ENCODE measurements at regions not wholly inside any gene's neighbourhood (a gene's known extent, or its start where the extent isn't known, plus 50 kb on each side); places are given as distances from the start of the nearest gene placed in this dataset.

DNA sequence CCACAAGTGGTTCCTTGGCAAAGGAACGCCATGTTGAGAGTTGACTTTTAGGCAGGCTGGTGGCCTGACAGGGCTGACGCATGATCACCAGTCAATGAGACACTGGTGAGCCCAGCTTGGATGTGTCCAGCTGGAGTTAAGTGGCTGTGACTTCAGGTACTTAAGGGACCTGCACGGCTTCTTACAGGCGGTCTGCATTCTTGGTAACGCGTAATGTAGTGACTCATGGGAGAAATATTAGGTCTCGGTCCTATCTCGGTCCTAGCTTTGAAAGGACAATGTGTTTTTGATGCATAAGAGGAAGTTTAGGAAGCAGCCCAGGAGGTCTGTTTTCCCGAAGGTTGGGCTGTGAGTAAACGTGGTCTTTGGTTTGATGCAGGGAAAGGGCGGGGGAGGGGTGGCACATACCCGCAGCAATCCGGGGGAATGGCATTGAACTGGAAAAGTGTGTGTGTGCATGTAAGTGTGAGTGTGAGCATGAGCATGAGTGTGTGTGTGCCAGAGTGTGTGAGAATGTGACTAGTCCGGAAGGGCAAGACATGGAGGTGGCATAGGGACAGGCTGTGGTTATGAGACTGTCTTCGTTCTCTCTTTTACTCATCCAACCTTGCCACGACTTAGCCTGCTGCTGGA, 55.3 kb downstream of the FAM43A start:
- TF ChIP-seq, protein P1, sequence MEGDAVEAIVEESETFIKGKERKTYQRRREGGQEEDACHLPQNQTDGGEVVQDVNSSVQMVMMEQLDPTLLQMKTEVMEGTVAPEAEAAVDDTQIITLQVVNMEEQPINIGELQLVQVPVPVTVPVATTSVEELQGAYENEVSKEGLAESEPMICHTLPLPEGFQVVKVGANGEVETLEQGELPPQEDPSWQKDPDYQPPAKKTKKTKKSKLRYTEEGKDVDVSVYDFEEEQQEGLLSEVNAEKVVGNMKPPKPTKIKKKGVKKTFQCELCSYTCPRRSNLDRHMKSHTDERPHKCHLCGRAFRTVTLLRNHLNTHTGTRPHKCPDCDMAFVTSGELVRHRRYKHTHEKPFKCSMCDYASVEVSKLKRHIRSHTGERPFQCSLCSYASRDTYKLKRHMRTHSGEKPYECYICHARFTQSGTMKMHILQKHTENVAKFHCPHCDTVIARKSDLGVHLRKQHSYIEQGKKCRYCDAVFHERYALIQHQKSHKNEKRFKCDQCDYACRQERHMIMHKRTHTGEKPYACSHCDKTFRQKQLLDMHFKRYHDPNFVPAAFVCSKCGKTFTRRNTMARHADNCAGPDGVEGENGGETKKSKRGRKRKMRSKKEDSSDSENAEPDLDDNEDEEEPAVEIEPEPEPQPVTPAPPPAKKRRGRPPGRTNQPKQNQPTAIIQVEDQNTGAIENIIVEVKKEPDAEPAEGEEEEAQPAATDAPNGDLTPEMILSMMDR (conservative IDR thresholded peaks at IDR 0.05; ENCODE audit: low read depth, low read length), result no peak
- TF ChIP-seq POLR2A (IDR thresholded peaks at IDR 0.05; ENCODE audit: low read depth, low read length) (no peak), CHD1 (IDR thresholded peaks at IDR 0.05; ENCODE audit: low read depth, low read length) (no peak), CEBPB (IDR thresholded peaks at IDR 0.05; ENCODE audit: low read depth, low read length) (no peak), RAD21 (IDR thresholded peaks at IDR 0.05; ENCODE audit: low read length) (no peak), RCOR1 (IDR thresholded peaks at IDR 0.05; ENCODE audit: insufficient replicate concordance, low read length) (no peak)
- TF ChIP-seq, protein P2, sequence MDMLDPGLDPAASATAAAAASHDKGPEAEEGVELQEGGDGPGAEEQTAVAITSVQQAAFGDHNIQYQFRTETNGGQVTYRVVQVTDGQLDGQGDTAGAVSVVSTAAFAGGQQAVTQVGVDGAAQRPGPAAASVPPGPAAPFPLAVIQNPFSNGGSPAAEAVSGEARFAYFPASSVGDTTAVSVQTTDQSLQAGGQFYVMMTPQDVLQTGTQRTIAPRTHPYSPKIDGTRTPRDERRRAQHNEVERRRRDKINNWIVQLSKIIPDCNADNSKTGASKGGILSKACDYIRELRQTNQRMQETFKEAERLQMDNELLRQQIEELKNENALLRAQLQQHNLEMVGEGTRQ (IDR thresholded peaks at IDR 0.05; ENCODE audit: low read depth, low read length), result no peak

Measured in IMR-90 (cell line).